Heart left ventricle (tissue), 13 donors: ENCODE measurements at regions not wholly inside any gene's neighbourhood (a gene's known extent, or its start where the extent isn't known, plus 50 kb on each side); places are given as distances from the start of the nearest gene placed in this dataset.

Experiments
- CTCF ChIP-seq, 12 donors: fragments of 200-600 bp; sonication (generic) in 4 of 12; IDR thresholded peaks; one replicate each; pipeline versions ENCODE4 v1.5.0 to v1.8.0; 2018 to 2022; ENCODE audit warnings: antibody characterized with exemption in 12 of 12, mild to moderate bottlenecking in 5 of 12
- POLR2A ChIP-seq, 2 donors: fragments of 450-650 bp; IDR thresholded peaks; one replicate each; pipeline ENCODE4 v1.6.1; 2017; ENCODE audit warnings: antibody characterized with exemption in 2 of 2, mild to moderate bottlenecking in 2 of 2, moderate library complexity in 2 of 2
- donor health status: ischemic (EF 13 %, LVEDD 7.1; RV severe dilation, severe dysfunction).
- donor health status: DM: no; HTN: yes; CAD: no.
- donor health status: DM: no; HTN: no; CAD: no.
- donor health status: ischemic (EF 25% LVEDD 6.9; RV normal size, moderate dysfunction).
- donor health status: ischemic (EF 25% LVEDD 5.7; RV mildly dilated, moderate dysfunction).
- donor health status: ischemic (EF 35%, LVEDD 5.7; RV mildly dilated, moderate dysfunction).
- donor health status: nonischemic (EF 11% LVEDD 7.7; RV severe dilation, severe dysfunction).
- donor health status: DM: yes; HTN: yes; CAD: no.
- donor health status: PGD.
- donor health status: ischemic (EF 29% LVEDD 5.4; RV normal size, mild dysfunction).
- donor health status: nonischemic (EF 23%, LVEDD 6.1; RV moderate dilation, normal function).

DNA sequence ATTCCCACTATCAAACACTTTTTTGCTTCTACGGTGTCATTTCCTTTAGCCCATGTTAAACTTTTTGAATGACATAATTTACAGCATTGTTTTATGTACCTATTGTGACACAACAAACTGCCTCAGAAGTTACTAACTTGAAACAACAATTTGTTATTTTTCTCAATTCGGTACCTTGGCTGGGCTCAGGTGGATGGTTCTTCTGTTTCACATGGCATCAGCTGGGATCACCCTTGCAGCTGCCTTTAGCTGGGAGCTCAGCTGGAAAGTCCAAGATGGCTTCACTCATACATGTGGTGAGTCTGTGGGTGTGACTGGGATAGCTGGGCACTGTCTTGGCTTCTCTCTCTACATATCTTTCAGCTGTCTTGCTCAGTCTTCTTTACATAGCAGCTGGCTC, 156.0 kb downstream of the GXYLT1 start:
- TF ChIP-seq POLR2A (IDR thresholded peaks at IDR 0.05) (no peak), CTCF (IDR thresholded peaks at IDR 0.05) (no peak)
